ENCODE measurements at regions not wholly inside any gene's neighbourhood (a gene's known extent, or its start where the extent isn't known, plus 50 kb on each side); places are given as distances from the start of the nearest gene placed in this dataset.

- no peak for TF ChIP-seq CTCF (IDR thresholded peaks at IDR 0.05; ENCODE audit: low read depth, low read length)
Observed at GRCh38 chr9:26193237-26193636, 515.0 kb upstream of the TUSC1 start.

GRCh38 chr9:26191711-26192110, 513.5 kb upstream of the TUSC1 start:
- Histone ChIP-seq H3K27ac (no peak overlapping the region), H3K4me3 (no peak overlapping the region), H3K9me3 (ENCODE audit: low read depth) (no peaks in the 10 kb centered on the region), H3K27me3 (no peaks in the 10 kb centered on the region), H3K4me1 (ENCODE audit: low read depth) (no peaks in the 10 kb centered on the region), H3K36me3 (no peaks in the 10 kb centered on the region)
- no peak for DNase-seq (ENCODE audit: low read depth in 1 of 2, low spot score in 1 of 2)
- no peak for TF ChIP-seq CTCF (IDR thresholded peaks at IDR 0.05; ENCODE audit: low read depth, low read length)

More at GRCh38 chr9:26193237-26193636, 515.0 kb upstream of the TUSC1 start:
- Histone ChIP-seq H3K27ac (no peak overlapping the region), H3K4me1 (ENCODE audit: low read depth) (no peaks in the 10 kb centered on the region), H3K36me3 (no peaks in the 10 kb centered on the region), H3K9me3 (ENCODE audit: low read depth) (no peaks in the 10 kb centered on the region), H3K27me3 (no peaks in the 10 kb centered on the region), H3K4me3 (no peak overlapping the region)
- no peak for DNase-seq (ENCODE audit: low read depth in 1 of 2, low spot score in 1 of 2)

GRCh38 chr9:26181836-26182235, 503.6 kb upstream of the TUSC1 start:
- Histone ChIP-seq H3K9me3 (ENCODE audit: low read depth) (no peaks in the 10 kb centered on the region), H3K27ac (no peak overlapping the region), H3K4me3 (no peak overlapping the region), H3K27me3 (no peaks in the 10 kb centered on the region), H3K36me3 (no peaks in the 10 kb centered on the region), H3K4me1 (ENCODE audit: low read depth) (no peaks in the 10 kb centered on the region)
- TF ChIP-seq CTCF (IDR thresholded peaks at IDR 0.05; ENCODE audit: low read depth, low read length), result no peak
- no peak for DNase-seq (ENCODE audit: low read depth in 1 of 2, low spot score in 1 of 2)

- TF ChIP-seq CTCF (IDR thresholded peaks at IDR 0.05; ENCODE audit: low read depth, low read length), result no peak
- no peaks in the 10 kb centered on the region for H3K9me3 ChIP-seq (ENCODE audit: low read depth)
- H3K27me3 ChIP-seq, result no peaks in the 10 kb centered on the region
- H3K27ac ChIP-seq, result no peak overlapping the region
- no peaks in the 10 kb centered on the region for H3K4me1 ChIP-seq (ENCODE audit: low read depth)
- no peak overlapping the region for H3K4me3 ChIP-seq
- no peak for DNase-seq (ENCODE audit: low read depth in 1 of 2, low spot score in 1 of 2)
- H3K36me3 ChIP-seq, result no peaks in the 10 kb centered on the region
Observed at GRCh38 chr9:26176628-26177027, 498.4 kb upstream of the TUSC1 start.

- no peaks in the 10 kb centered on the region for H3K9me3 ChIP-seq (ENCODE audit: low read depth)
- no peaks in the 10 kb centered on the region for H3K4me1 ChIP-seq (ENCODE audit: low read depth)
- H3K27ac ChIP-seq, result no peak overlapping the region
- no peak for TF ChIP-seq CTCF (IDR thresholded peaks at IDR 0.05; ENCODE audit: low read depth, low read length)
- H3K4me3 ChIP-seq, result no peak overlapping the region
- no peak for DNase-seq (ENCODE audit: low read depth in 1 of 2, low spot score in 1 of 2)
- no peaks in the 10 kb centered on the region for H3K27me3 ChIP-seq
- H3K36me3 ChIP-seq, result no peaks in the 10 kb centered on the region
Observed at GRCh38 chr9:26175264-26175663, 497.0 kb upstream of the TUSC1 start.

- H3K9me3 ChIP-seq (ENCODE audit: low read depth), result no peaks in the 10 kb centered on the region
- no peak overlapping the region for H3K27ac ChIP-seq
- H3K36me3 ChIP-seq, result no peaks in the 10 kb centered on the region
- H3K4me1 ChIP-seq (ENCODE audit: low read depth), result no peaks in the 10 kb centered on the region
- H3K4me3 ChIP-seq, result no peak overlapping the region
- no peak for TF ChIP-seq CTCF (IDR thresholded peaks at IDR 0.05; ENCODE audit: low read depth, low read length)
- no peaks in the 10 kb centered on the region for H3K27me3 ChIP-seq
- no peak for DNase-seq (ENCODE audit: low read depth in 1 of 2, low spot score in 1 of 2)
Observed at GRCh38 chr9:26172301-26172700, 494.1 kb upstream of the TUSC1 start.
